KBM-7 (cell line): ENCODE measurements at regions not wholly inside any gene's neighbourhood (a gene's known extent, or its start where the extent isn't known, plus 50 kb on each side); places are given as distances from the start of the nearest gene placed in this dataset.

Experiments
- DNase-seq: peaks from one replicate; pipeline ENCODE4 v3.0.0-alpha.2; 2015
- in situ Hi-C: fragments of 300-500 bp; cut with MboI; formaldehyde crosslinking; loops from 2 replicates; pipeline ENCODE4 v1.14.3; 2020; ENCODE audit warnings: low sequenced_read_pairs, low pct_unique_long_range_greater_than_20kb, mixed read lengths

GRCh38 chr7:17689361-17689902 is 250.9 kb downstream of the SNX13 start:
- in situ Hi-C loops: loop anchor here (25.0 kb wide), 1 partner anchor 623 kb away; no protein-coding TSS in a partner anchor
- DNase-seq: no peak

GRCh38 chr7:17690030-17690429 is 250.3 kb downstream of the SNX13 start:
- peak; percentile 95 for DNase-seq
- in situ Hi-C loops: loop anchor here (25.0 kb wide), 1 partner anchor 622 kb away; no protein-coding TSS in a partner anchor

- in situ Hi-C loops: loop anchor here (25.0 kb wide), 1 partner anchor 616 kb away; no protein-coding TSS in a partner anchor
- no peak for DNase-seq
Measured at GRCh38 chr7:17696422-17696821, 243.9 kb downstream of the SNX13 start.

GRCh38 chr7:17697128-17697881 is 243.0 kb downstream of the SNX13 start:
- in situ Hi-C loops: loop anchor here (25.0 kb wide), 1 partner anchor 615 kb away; no protein-coding TSS in a partner anchor

GRCh38 chr7:17699696-17700095 is 240.6 kb downstream of the SNX13 start:
- in situ Hi-C loops: loop anchor here (25.0 kb wide), 1 partner anchor 613 kb away; no protein-coding TSS in a partner anchor

More at GRCh38 chr7:17697128-17697881, 243.0 kb downstream of the SNX13 start:
- no peak for DNase-seq

GRCh38 chr7:17700138-17700537 is 240.2 kb downstream of the SNX13 start:
- no peak for DNase-seq
- in situ Hi-C loops: no loop called here

More at GRCh38 chr7:17699696-17700095, 240.6 kb downstream of the SNX13 start:
- DNase-seq: no peak

- no peak for DNase-seq
- in situ Hi-C loops: no loop called here
Measured at GRCh38 chr7:17706275-17706674, 234.0 kb downstream of the SNX13 start.

- peak; percentile 87 for DNase-seq
- in situ Hi-C loops: no loop called here
Measured at GRCh38 chr7:17706734-17707133, 233.6 kb downstream of the SNX13 start.

GRCh38 chr7:17709127-17709526 is 231.2 kb downstream of the SNX13 start:
- DNase-seq: no peak
- in situ Hi-C loops: no loop called here

GRCh38 chr7:17709599-17709998 is 230.7 kb downstream of the SNX13 start:
- DNase-seq: no peak
- in situ Hi-C loops: no loop called here

GRCh38 chr7:17710312-17710711 is 230.0 kb downstream of the SNX13 start:
- in situ Hi-C loops: no loop called here
- DNase-seq: no peak

- no peak for DNase-seq
- in situ Hi-C loops: no loop called here
Measured at GRCh38 chr7:17713584-17713983, 226.7 kb downstream of the SNX13 start.

- in situ Hi-C loops: no loop called here
- no peak for DNase-seq
Measured at GRCh38 chr7:17716816-17717215, 223.5 kb downstream of the SNX13 start.

GRCh38 chr7:17719998-17720397 is 220.3 kb downstream of the SNX13 start:
- in situ Hi-C loops: no loop called here

GRCh38 chr7:17721736-17722285 is 218.5 kb downstream of the SNX13 start:
- no peak for DNase-seq
- in situ Hi-C loops: no loop called here

More at GRCh38 chr7:17719998-17720397, 220.3 kb downstream of the SNX13 start:
- DNase-seq: no peak

GRCh38 chr7:17722798-17723197 is 217.5 kb downstream of the SNX13 start:
- in situ Hi-C loops: no loop called here
- no peak for DNase-seq

- DNase-seq: no peak
- in situ Hi-C loops: no loop called here
Measured at GRCh38 chr7:17725821-17726220, 214.5 kb downstream of the SNX13 start.

GRCh38 chr7:17732083-17732482 is 208.2 kb downstream of the SNX13 start:
- no peak for DNase-seq
- in situ Hi-C loops: no loop called here
